ENCODE measurements at regions not wholly inside any gene's neighbourhood (a gene's known extent, or its start where the extent isn't known, plus 50 kb on each side); places are given as distances from the start of the nearest gene placed in this dataset.
A peak's percentile ranks its signal among the peaks of the same experiment; 100 is the strongest.
"Not testable (repeated sequence)": the region's sequence is repeated elsewhere in the genome, so short reads cannot be mapped to it uniquely, and the experiment has no call there.

GRCh38 chr13:48583859-48584311 lies 51.0 kb upstream of the RCBTB2 start:
- intact Hi-C loops (cut with DNase I, micrococcal nuclease) = loop anchor here (5.0 to 10.0 kb wide), 3 partner anchors 249 to 459 kb away; no protein-coding TSS in a partner anchor
- TF ChIP-seq CTCF (IDR thresholded peaks at IDR 0.05) = no peak
- H3K9me3 ChIP-seq = no peaks in the 10 kb centered on the region

GRCh38 chr13:48585456-48585840 lies 52.6 kb upstream of the RCBTB2 start:
- Histone ChIP-seq H3K4me1 (ENCODE audit: low read depth) (peaks cover 24% of the 10 kb centered on the region), H3K4me3 (no peak overlapping the region), H3K9me3 (no peaks in the 10 kb centered on the region), H3K36me3 (ENCODE audit: low read depth) (no peaks in the 10 kb centered on the region)
- peak; percentile 81 for ATAC-seq
- TF ChIP-seq CTCF (IDR thresholded peaks at IDR 0.05) = no peak
- DNase-seq = peak in 1 of 3 donors; percentile 56
- intact Hi-C loops (cut with DNase I, micrococcal nuclease) = loop anchor here (10.0 kb wide), 2 partner anchors 251 to 461 kb away; no protein-coding TSS in a partner anchor

More at GRCh38 chr13:48583859-48584311, 51.0 kb upstream of the RCBTB2 start:
- DNase-seq (no peak), ATAC-seq (no peak)
- no peak overlapping the region for H3K4me3 ChIP-seq
- H3K4me1 ChIP-seq (ENCODE audit: low read depth) = peaks cover 37% of the 10 kb centered on the region
- H3K36me3 ChIP-seq (ENCODE audit: low read depth) = no peaks in the 10 kb centered on the region

DNA sequence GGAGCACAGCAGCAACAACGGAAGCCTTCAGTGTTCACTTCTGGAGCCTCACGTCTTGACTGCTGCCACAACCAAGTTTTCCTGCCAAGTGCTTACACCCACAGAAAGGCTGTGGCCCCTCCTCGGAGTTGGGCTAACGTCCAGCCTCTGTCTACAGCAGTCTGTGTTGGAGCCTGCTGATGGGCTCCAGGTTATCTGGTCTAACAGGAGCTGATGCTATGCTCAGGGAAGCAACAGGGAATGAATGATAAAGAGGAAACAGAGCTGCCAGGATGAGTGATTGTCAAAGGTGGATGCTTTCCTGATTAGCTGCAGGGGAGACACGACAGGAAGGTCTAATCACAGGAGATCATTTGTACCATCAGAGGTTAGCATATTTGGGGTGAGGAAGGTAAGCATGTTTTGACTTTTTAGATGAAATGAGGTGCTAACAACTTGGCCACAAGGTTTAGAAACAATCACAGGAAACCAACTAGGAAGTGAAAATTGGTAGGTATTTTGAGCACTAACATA lies 53.8 kb upstream of the RCBTB2 start:
- intact Hi-C loops (cut with DNase I, micrococcal nuclease) = loop anchor here (10.0 kb wide), 2 partner anchors 252 to 462 kb away; no protein-coding TSS in a partner anchor
- Histone ChIP-seq H3K4me1 (ENCODE audit: low read depth) (peaks cover 28% of the 10 kb centered on the region), H3K36me3 (ENCODE audit: low read depth) (no peaks in the 10 kb centered on the region), H3K4me3 (no peak overlapping the region), H3K9me3 (no peaks in the 10 kb centered on the region)
- DNase-seq = peak in 2 of 3 donors; percentile 31 to 40
- no peak for TF ChIP-seq CTCF (IDR thresholded peaks at IDR 0.05)
- ATAC-seq = peak; percentile 25

- intact Hi-C loops (cut with DNase I, micrococcal nuclease) = loop anchor here (10.0 kb wide), 2 partner anchors 253 to 463 kb away; no protein-coding TSS in a partner anchor
- ATAC-seq (no peak), DNase-seq (no peak)
- Histone ChIP-seq H3K4me3 (no peak overlapping the region), H3K36me3 (ENCODE audit: low read depth) (no peaks in the 10 kb centered on the region), H3K9me3 (no peaks in the 10 kb centered on the region), H3K4me1 (ENCODE audit: low read depth) (peaks cover 28% of the 10 kb centered on the region)
- no peak for TF ChIP-seq CTCF (IDR thresholded peaks at IDR 0.05)
Measured at GRCh38 chr13:48588120-48588519, 55.2 kb upstream of the RCBTB2 start.

- H3K36me3 ChIP-seq (ENCODE audit: low read depth) = no peaks in the 10 kb centered on the region
- ATAC-seq (no peak), DNase-seq (peak in 1 of 3 donors; percentile 44)
- intact Hi-C loops (cut with DNase I, micrococcal nuclease) = loop anchor here (10.0 kb wide), 2 partner anchors 144 to 174 kb away; no protein-coding TSS in a partner anchor
- H3K9me3 ChIP-seq = no peaks in the 10 kb centered on the region
- H3K4me3 ChIP-seq = no peak overlapping the region
- TF ChIP-seq CTCF (IDR thresholded peaks at IDR 0.05) = no peak
- peaks cover 14% of the 10 kb centered on the region for H3K4me1 ChIP-seq (ENCODE audit: low read depth)
Measured at GRCh38 chr13:48590141-48590901, 57.4 kb upstream of the RCBTB2 start.

DNA sequence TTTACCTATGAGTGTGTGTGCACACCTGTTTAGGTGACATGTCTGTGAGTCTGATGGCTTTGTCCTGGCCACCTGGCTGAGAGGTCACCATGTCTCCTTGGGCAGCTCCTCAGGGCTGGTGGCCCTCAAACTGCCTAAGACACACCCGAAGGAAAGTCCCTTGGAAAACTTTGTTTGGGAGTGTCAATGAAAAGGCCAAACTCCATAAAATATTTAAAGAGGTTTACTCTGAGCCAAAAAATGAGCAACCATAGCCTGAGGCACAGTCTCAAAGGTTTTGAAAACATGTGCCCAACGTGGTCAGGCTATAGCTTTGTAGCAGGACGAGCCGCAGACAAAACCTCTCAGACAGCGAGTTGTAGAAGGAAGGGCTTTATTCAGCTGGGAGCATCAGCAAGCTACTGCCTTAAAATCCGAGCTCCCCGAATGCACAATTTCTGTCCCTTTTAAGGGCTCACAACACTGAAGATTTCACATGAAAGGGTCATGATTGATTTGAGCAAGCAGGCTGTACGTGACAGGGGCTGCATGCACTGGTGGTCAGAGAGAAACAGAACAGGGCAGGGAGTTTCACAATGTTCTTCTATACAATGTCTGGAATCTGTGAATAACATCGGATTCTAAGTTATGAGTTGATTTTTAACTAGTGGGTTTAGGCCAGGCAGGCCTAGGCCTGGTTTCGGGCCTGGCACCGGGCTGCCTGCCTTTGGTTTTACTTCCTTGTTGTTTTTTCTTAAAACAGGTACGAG lies 58.4 kb upstream of the RCBTB2 start:
- peak; percentile 42 for ATAC-seq
- H3K9me3 ChIP-seq; H3K4me1 ChIP-seq (ENCODE audit: low read depth); DNase-seq; H3K36me3 ChIP-seq (ENCODE audit: low read depth); H3K4me3 ChIP-seq: not testable (repeated sequence)
- intact Hi-C loops (cut with DNase I, micrococcal nuclease) = loop anchor here (10.0 kb wide), 2 partner anchors 144 to 174 kb away; no protein-coding TSS in a partner anchor

All from mucosa of descending colon (tissue), 3 donors.